Naive thymus-derived CD4-positive, alpha-beta T cell (primary cell): ENCODE measurements at regions not wholly inside any gene's neighbourhood (a gene's known extent, or its start where the extent isn't known, plus 50 kb on each side); places are given as distances from the start of the nearest gene placed in this dataset.

ENCODE experiments used
- ATAC-seq: fragments of 150-1000 bp; cut with Tn5 transposase; 2 replicates; pipeline ENCODE4 v1.10.0; 2021; ENCODE audit warnings: mild to moderate bottlenecking, moderate library complexity
- CTCF ChIA-PET: fragments of 350-600 bp; sonication (Branson Sonifier 250); formaldehyde crosslinking; loops from one replicate; lab custom pipeline; 2021; ENCODE audit warnings: antibody characterized with exemption; lab: Charles Lee
- POLR2A ChIA-PET: fragments of 350-600 bp; sonication (Branson Sonifier 250); formaldehyde crosslinking; loops from one replicate; lab custom pipeline; 2021; ENCODE audit warnings: antibody characterized with exemption, inconsistent platforms; lab: Charles Lee
- DNase-seq, 9 donors: peaks; one replicate each; pipeline versions ENCODE4 v3.0.0 to v3.0.0-alpha.2; 2020 to 2022; ENCODE audit warnings: mixed read lengths in 1 of 9
- H3K27ac ChIP-seq: one replicate; pipeline ENCODE4 v1.7.0; 2013; ENCODE audit warnings: mild to moderate bottlenecking, low read depth, low read length, moderate library complexity
- H3K27me3 ChIP-seq, 2 donors: one replicate each; pipeline ENCODE4 v1.7.0; 2013; ENCODE audit warnings: low read length in 2 of 2, mild to moderate bottlenecking in 2 of 2, moderate library complexity in 2 of 2; ENCODE audit not compliant: control insufficient read depth in 2 of 2, insufficient read depth in 2 of 2
- H3K36me3 ChIP-seq, 3 experiments: 1 replicate in 2 of 3; 2 replicates in 1 of 3; pipeline ENCODE4 v1.7.0; 2013; ENCODE audit warnings: low read length in 3 of 3, mild to moderate bottlenecking in 3 of 3, moderate library complexity in 1 of 3; ENCODE audit not compliant: insufficient read depth in 3 of 3, control insufficient read depth in 2 of 3
- H3K4me1 ChIP-seq, 2 donors: one replicate each; pipeline ENCODE4 v1.7.0; 2013; ENCODE audit warnings: low read length in 2 of 2, mild to moderate bottlenecking in 2 of 2, moderate library complexity in 1 of 2; ENCODE audit not compliant: control insufficient read depth in 2 of 2, insufficient read depth in 2 of 2
- H3K4me3 ChIP-seq: 2 replicates; pipeline ENCODE4 v1.7.0; 2013; ENCODE audit warnings: mild to moderate bottlenecking, low read length
- H3K9me3 ChIP-seq, 3 experiments: 1 replicate in 2 of 3; 2 replicates in 1 of 3; pipeline ENCODE4 v1.7.0; 2013; ENCODE audit warnings: low read length in 3 of 3; ENCODE audit not compliant: control insufficient read depth in 2 of 3
- H3K27ac Mint-ChIP-seq, 9 donors: one replicate each; pipeline ENCODE4 v1.8.0; 2020 to 2022; ENCODE audit warnings: mixed read lengths in 9 of 9, mild to moderate bottlenecking in 8 of 9, moderate library complexity in 5 of 9, inconsistent platforms in 2 of 9
- H3K27me3 Mint-ChIP-seq, 5 donors: one replicate each; pipeline ENCODE4 v1.8.0; 2021 to 2022; ENCODE audit warnings: mixed read lengths in 5 of 5, mild to moderate bottlenecking in 1 of 5
- H3K36me3 Mint-ChIP-seq, 5 donors: one replicate each; pipeline ENCODE4 v1.8.0; 2020 to 2022; ENCODE audit warnings: mixed read lengths in 5 of 5, mild to moderate bottlenecking in 3 of 5, inconsistent platforms in 1 of 5
- H3K4me1 Mint-ChIP-seq, 7 donors: one replicate each; pipeline ENCODE4 v1.8.0; 2020 to 2022; ENCODE audit warnings: mixed read lengths in 7 of 7, mild to moderate bottlenecking in 3 of 7, inconsistent platforms in 1 of 7
- H3K4me3 Mint-ChIP-seq, 10 donors: one replicate each; pipeline ENCODE4 v1.8.0; 2020 to 2022; ENCODE audit warnings: mild to moderate bottlenecking in 10 of 10, mixed read lengths in 10 of 10, moderate library complexity in 6 of 10, inconsistent platforms in 2 of 10
- H3K9me3 Mint-ChIP-seq, 11 donors: one replicate each; pipeline ENCODE4 v1.8.0; 2020 to 2022; ENCODE audit warnings: mixed read lengths in 11 of 11, mild to moderate bottlenecking in 4 of 11, inconsistent platforms in 1 of 11, moderate library complexity in 1 of 11
- intact Hi-C, 2 donors: fragments of 100-400 bp; cut with micrococcal nuclease; formaldehyde crosslinking; loops; one replicate each; pipeline ENCODE4 v1.15.1; 2023

DNA sequence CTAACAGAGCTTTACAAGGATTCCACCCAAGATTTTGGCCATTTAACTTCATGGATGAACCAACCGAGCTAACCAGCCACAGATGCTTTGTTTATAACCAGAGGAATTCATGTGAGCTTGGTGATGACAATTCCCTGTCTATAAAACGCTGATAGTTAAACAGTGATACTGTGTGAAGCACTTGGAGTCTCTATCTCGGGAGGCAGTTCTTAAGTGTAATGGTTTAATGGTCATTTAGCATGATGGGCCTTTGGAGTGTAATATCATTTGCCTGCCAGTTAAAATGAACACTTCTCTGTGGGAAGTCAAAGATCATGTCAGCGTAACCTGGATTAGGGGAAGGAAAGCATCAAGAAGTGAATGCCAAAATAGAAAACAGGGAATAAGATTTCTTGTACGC lies 368.6 kb upstream of the THRB start:
- Histone ChIP-seq H3K36me3 (no peaks in the 10 kb centered on the region), H3K27me3 (no peaks in the 10 kb centered on the region), H3K4me3 (no peak overlapping the region), H3K27ac (no peak overlapping the region), H3K4me1 (no peaks in the 10 kb centered on the region), H3K9me3 (no peaks in the 10 kb centered on the region)
- CTCF ChIA-PET = no interaction called here
- Mint-ChIP-seq H3K4me1 (no peaks in the 10 kb centered on the region), H3K36me3 (peaks cover 0 to 4% (median 0%) of the 10 kb centered on the region in 5 donors), H3K9me3 (peaks cover 0 to 18% (median 4%) of the 10 kb centered on the region in 11 donors), H3K27me3 (no peaks in the 10 kb centered on the region), H3K4me3 (no peak overlapping the region), H3K27ac (no peak overlapping the region)
- intact Hi-C loops = no loop called here
- no peak for DNase-seq
- POLR2A ChIA-PET = no interaction called here
- no peak for ATAC-seq

DNA sequence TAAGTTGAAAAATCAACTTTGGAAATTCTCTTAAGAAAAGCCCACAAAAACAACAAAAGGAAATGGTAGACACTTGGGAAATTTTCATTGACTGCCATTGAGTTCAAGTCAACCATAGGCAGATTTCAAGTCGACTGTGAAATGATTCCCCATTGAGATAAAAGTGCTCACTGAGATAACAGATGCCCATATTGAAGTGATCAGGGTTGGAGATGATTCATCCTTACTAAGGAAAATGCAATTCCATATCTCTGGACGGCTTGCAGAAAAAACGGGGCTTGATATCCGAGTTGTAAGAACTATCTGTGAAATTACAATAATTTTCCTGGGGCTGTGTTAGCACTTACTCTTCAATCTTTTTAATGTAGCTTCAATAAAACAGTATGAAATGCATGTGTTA lies 373.1 kb upstream of the THRB start:
- no peaks in the 10 kb centered on the region for H3K4me1 Mint-ChIP-seq
- no peaks in the 10 kb centered on the region for H3K9me3 ChIP-seq
- peaks cover 0 to 14% (median 4%) of the 10 kb centered on the region in 11 donors for H3K9me3 Mint-ChIP-seq
- no peak overlapping the region for H3K4me3 ChIP-seq
- no peak for ATAC-seq
- intact Hi-C loops = no loop called here
- no peak overlapping the region for H3K27ac ChIP-seq
- H3K27ac Mint-ChIP-seq = no peak overlapping the region
- H3K4me3 Mint-ChIP-seq = no peak overlapping the region
- DNase-seq = no peak
- ChIA-PET CTCF (no interaction called here), POLR2A (no interaction called here)
- H3K36me3 ChIP-seq = no peaks in the 10 kb centered on the region
- H3K36me3 Mint-ChIP-seq = peaks cover 0 to 4% (median 0%) of the 10 kb centered on the region in 5 donors
- no peaks in the 10 kb centered on the region for H3K4me1 ChIP-seq
- H3K27me3 ChIP-seq = no peaks in the 10 kb centered on the region
- no peaks in the 10 kb centered on the region for H3K27me3 Mint-ChIP-seq

DNA sequence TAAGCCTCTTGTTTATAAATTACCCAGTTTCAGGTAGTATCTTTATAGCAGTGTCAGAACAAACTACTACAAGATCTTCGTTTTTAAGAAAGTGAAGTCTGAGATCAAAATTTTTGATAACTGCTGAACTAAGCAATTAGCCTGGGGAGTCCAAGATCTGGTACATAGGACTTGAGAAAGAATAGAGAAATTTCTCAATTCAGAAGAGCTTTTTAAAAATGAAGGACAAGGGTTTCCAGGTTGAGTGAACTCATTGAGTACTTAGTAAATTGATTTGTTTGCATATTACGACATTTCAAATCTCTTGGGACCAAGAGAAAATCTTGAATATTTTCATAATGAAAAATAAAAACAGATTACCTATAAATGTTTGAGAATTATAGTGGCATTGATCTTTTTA lies 386.6 kb upstream of the THRB start:
- Histone ChIP-seq H3K27ac (no peak overlapping the region), H3K9me3 (peaks cover 0 to 4% (median 0%) of the 10 kb centered on the region in 3 experiments), H3K36me3 (no peaks in the 10 kb centered on the region), H3K27me3 (no peaks in the 10 kb centered on the region), H3K4me3 (no peak overlapping the region), H3K4me1 (no peaks in the 10 kb centered on the region)
- H3K4me3 Mint-ChIP-seq = no peak overlapping the region
- no peaks in the 10 kb centered on the region for H3K27me3 Mint-ChIP-seq
- ATAC-seq (no peak), DNase-seq (no peak)
- CTCF ChIA-PET = no interaction called here
- H3K4me1 Mint-ChIP-seq = no peaks in the 10 kb centered on the region
- H3K27ac Mint-ChIP-seq = no peak overlapping the region
- intact Hi-C loops = no loop called here
- H3K36me3 Mint-ChIP-seq = no peaks in the 10 kb centered on the region
- peaks cover 0 to 15% (median 3%) of the 10 kb centered on the region in 11 donors for H3K9me3 Mint-ChIP-seq
- POLR2A ChIA-PET = no interaction called here

DNA sequence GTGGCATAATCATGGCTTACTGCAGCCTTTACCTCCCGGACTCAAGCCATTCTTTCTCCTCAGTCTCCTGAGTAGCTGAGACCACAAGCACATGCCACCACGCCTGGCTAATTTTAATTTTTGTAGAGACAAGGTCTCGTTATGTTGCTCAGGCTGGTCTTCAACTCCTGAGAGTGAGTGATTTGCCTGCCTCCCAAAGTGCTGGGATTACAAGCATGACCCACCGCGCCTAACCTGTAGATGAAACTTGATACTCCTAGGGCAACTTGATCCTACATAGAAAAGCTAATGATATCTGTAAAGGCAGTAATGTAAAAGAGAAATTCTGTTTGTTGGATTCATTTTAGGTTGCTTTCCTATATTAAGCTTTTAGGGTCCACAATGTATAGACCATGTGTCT lies 391.9 kb upstream of the THRB start:
- H3K9me3 ChIP-seq = peaks cover 0 to 4% (median 0%) of the 10 kb centered on the region in 3 experiments
- H3K4me3 Mint-ChIP-seq = no peak overlapping the region
- no peaks in the 10 kb centered on the region for H3K36me3 Mint-ChIP-seq
- H3K9me3 Mint-ChIP-seq = peaks cover 0 to 7% (median 0%) of the 10 kb centered on the region in 11 donors
- no peak overlapping the region for H3K4me3 ChIP-seq
- H3K27ac Mint-ChIP-seq = no peak overlapping the region
- ChIA-PET CTCF (interaction anchor here (0.6 kb wide), 1 partner anchor 626 kb away, joined by 4 read pairs; no protein-coding TSS in a partner anchor), POLR2A (no interaction called here)
- intact Hi-C loops = no loop called here
- H3K4me1 Mint-ChIP-seq = no peaks in the 10 kb centered on the region
- no peaks in the 10 kb centered on the region for H3K36me3 ChIP-seq
- H3K4me1 ChIP-seq = no peaks in the 10 kb centered on the region
- no peak for DNase-seq
- no peak for ATAC-seq
- H3K27me3 ChIP-seq = no peaks in the 10 kb centered on the region
- no peaks in the 10 kb centered on the region for H3K27me3 Mint-ChIP-seq
- H3K27ac ChIP-seq = no peak overlapping the region

DNA sequence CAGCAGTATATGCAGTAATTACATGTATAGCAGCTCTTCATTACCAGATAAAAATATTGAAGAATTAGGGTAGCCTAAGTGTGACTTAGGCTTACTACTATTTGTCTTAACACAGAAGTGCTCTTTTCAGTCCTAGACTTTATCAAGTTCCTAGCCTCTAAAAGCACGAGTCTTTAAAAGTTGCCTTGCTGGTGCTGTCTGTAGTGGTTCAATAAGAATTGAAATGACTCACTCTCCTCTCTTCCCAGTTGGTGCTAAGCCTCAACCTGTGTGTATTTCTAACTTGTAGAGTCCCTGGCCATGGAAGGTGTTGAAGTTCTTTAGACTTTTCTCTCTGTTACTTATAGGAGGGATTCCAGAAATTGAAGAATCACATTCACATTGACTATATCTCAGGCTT lies 395.4 kb upstream of the THRB start:
- no peaks in the 10 kb centered on the region for H3K27me3 ChIP-seq
- H3K4me1 ChIP-seq = no peaks in the 10 kb centered on the region
- no peak overlapping the region for H3K27ac ChIP-seq
- Mint-ChIP-seq H3K4me1 (no peaks in the 10 kb centered on the region), H3K9me3 (peaks cover 0 to 7% (median 2%) of the 10 kb centered on the region in 11 donors), H3K4me3 (no peak overlapping the region), H3K27ac (no peak overlapping the region), H3K36me3 (no peaks in the 10 kb centered on the region), H3K27me3 (no peaks in the 10 kb centered on the region)
- intact Hi-C loops = no loop called here
- H3K4me3 ChIP-seq = no peak overlapping the region
- no peaks in the 10 kb centered on the region for H3K36me3 ChIP-seq
- DNase-seq = no peak
- ChIA-PET CTCF (no interaction called here), POLR2A (no interaction called here)
- ATAC-seq = no peak
- H3K9me3 ChIP-seq = no peaks in the 10 kb centered on the region

DNA sequence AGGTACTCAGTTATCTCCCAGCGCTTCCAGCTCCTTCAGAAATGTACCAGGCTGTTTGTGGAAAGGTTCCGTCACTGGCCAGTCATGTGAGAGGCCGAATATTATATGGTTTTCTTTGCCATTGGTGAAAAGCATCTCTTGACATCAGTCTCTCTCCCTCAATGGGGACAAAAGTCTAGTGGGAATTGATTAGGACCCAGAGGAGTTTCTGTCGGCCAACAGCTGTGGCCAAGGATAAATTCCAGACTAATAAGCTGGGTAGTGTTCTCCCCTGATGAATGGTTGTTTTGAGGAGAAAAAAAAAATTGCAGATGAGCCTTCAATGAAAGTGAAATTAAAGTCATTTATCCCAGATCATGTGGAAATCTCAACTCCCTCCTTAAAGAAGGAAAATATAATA lies 404.7 kb upstream of the THRB start:
- no peaks in the 10 kb centered on the region for H3K36me3 Mint-ChIP-seq
- H3K27ac ChIP-seq = no peak overlapping the region
- H3K9me3 ChIP-seq = no peaks in the 10 kb centered on the region
- H3K27me3 Mint-ChIP-seq = no peaks in the 10 kb centered on the region
- POLR2A ChIA-PET = no interaction called here
- no peak for ATAC-seq
- no peaks in the 10 kb centered on the region for H3K4me1 ChIP-seq
- DNase-seq = no peak
- no peak overlapping the region for H3K4me3 Mint-ChIP-seq
- no peaks in the 10 kb centered on the region for H3K27me3 ChIP-seq
- H3K27ac Mint-ChIP-seq = no peak overlapping the region
- no peak overlapping the region for H3K4me3 ChIP-seq
- H3K4me1 Mint-ChIP-seq = no peaks in the 10 kb centered on the region
- no peaks in the 10 kb centered on the region for H3K36me3 ChIP-seq
- intact Hi-C loops = no loop called here
- CTCF ChIA-PET = no interaction called here
- H3K9me3 Mint-ChIP-seq = peaks cover 0 to 18% (median 3%) of the 10 kb centered on the region in 11 donors

DNA sequence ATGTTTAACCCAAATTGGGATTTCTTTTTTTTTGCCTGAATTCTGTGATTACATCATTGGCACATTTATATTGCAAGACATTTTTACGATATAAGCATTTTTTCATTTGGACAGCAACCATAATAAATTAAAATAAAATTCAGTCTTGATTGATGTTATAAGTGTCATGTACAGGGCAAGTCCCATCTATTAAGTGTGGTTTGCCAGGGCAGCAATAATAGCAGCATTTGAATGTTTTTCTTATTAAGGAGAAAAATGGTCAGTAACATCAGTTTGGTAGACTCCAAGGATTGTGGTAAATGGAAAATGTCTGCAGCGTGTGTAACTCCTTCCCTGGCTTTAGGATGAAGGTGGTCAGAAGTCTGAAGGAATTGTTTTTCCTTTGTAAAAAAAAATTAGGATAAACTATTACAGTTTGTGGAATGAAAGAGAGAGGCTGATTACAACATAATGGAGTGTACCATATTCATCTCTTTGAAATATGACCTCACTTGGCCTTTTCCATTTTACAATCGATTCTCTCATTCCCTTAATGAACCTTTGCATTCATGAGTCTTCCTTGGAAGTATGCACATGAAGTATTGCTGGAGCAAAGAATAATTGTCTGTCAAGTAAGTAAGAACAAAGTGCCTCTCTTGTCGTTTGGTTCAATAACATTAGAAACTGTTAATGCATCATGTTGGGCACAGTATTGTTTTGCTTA lies 405.4 kb upstream of the THRB start:
- ChIA-PET POLR2A (no interaction called here), CTCF (no interaction called here)
- Mint-ChIP-seq H3K27ac (no peak overlapping the region), H3K27me3 (no peaks in the 10 kb centered on the region), H3K36me3 (no peaks in the 10 kb centered on the region), H3K4me3 (no peak overlapping the region), H3K9me3 (peaks cover 0 to 13% (median 3%) of the 10 kb centered on the region in 11 donors), H3K4me1 (no peaks in the 10 kb centered on the region)
- ATAC-seq = no peak
- Histone ChIP-seq H3K27me3 (no peaks in the 10 kb centered on the region), H3K9me3 (no peaks in the 10 kb centered on the region), H3K4me1 (no peaks in the 10 kb centered on the region), H3K4me3 (no peak overlapping the region), H3K36me3 (no peaks in the 10 kb centered on the region), H3K27ac (no peak overlapping the region)
- no peak for DNase-seq
- intact Hi-C loops = no loop called here
